ENCODE measurements at regions not wholly inside any gene's neighbourhood (a gene's known extent, or its start where the extent isn't known, plus 50 kb on each side); places are given as distances from the start of the nearest gene placed in this dataset.
"Not testable (repeated sequence)": the region's sequence is repeated elsewhere in the genome, so short reads cannot be mapped to it uniquely, and the experiment has no call there.

DNA sequence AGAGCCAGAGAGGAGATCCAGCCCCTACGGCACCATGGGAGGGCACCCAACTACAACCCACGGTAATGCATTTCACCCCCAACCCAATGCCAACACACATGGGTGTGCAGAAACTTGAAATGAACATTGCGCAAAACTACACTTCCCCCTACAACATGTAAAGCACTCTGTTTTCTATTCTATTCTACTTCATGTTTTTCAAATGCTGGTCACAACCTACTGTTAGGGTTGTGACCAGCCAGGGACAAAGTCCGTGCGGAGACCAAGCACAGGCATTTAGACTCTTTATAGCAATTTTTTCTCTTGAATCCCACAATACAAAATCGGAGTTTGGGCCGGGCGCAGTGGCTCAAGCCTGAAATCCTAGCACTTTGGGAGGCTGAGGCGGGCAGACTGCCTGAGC is 90.6 kb downstream of the MRPL14 start:
- no peak for DNase-seq (ENCODE audit: low read depth)

DNA sequence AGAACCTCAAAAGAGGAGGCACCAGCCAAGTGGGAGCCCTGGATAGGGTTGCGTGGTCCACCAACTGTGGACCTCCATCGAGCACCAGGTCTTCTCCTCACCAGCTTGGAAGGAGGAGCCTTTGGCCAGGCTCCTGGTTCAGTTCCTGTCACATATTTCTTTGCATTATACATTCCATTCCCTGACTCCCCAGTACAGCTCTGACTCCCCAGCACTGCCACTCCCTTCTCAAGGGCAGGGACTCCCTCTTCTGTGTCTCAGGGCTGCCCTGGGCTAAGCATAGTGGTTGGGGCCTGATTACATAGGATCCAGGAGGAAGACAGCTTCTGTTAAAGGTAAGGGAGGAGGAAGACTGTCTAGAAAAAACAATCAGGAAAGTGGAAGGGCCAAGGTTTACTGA is 91.1 kb downstream of the MRPL14 start:
- no peak for DNase-seq (ENCODE audit: low read depth)

GRCh38 chr6:44035621-44036020 is 91.6 kb downstream of the MRPL14 start:
- no peak for DNase-seq (ENCODE audit: low read depth)

DNA sequence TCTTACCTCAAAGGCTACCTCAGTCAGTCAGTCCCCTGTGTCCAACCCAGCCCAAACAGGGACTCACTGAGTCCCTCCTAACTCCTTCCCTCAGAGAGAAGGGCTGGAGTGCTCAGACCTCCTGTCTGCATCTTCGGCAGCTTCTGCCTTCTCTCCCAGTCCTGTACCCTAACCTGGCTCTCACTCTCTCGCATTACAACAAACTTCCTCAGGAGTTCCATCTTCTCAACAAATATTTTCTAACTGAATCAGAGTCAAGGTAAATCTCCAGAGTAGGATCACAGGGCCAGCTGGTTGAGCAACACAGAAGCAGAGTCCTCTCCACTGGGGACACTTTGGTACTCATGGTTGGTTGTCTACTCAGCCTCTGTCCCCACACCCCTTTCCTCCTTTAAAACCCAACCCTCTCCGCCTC is 92.3 kb downstream of the MRPL14 start:
- no peak for DNase-seq (ENCODE audit: low read depth)

DNA sequence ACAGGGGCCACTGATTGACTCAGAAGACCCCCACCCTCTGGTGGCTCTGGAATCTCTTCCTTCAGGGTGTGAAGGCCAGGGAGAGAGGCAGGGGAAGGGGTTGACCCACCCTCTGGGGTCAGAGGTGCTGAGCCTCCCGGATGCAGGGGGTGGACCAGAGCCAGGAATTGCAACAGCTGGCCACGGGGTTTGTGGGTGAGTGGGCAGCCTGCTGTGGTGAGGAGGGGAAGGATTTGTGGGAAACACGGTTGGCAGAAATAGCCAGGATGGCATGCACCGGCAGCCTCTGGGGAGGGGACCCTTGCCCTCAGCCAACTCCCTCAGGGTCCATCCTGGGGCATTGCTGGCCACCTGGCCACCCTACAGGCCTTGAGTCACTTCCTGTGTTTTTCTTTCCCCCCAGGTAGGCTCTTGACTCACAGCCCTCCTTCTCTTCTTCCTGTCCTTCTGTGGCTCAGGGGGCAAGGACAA is 92.8 kb downstream of the MRPL14 start:
- DNase-seq (ENCODE audit: low read depth), result no peak

DNA sequence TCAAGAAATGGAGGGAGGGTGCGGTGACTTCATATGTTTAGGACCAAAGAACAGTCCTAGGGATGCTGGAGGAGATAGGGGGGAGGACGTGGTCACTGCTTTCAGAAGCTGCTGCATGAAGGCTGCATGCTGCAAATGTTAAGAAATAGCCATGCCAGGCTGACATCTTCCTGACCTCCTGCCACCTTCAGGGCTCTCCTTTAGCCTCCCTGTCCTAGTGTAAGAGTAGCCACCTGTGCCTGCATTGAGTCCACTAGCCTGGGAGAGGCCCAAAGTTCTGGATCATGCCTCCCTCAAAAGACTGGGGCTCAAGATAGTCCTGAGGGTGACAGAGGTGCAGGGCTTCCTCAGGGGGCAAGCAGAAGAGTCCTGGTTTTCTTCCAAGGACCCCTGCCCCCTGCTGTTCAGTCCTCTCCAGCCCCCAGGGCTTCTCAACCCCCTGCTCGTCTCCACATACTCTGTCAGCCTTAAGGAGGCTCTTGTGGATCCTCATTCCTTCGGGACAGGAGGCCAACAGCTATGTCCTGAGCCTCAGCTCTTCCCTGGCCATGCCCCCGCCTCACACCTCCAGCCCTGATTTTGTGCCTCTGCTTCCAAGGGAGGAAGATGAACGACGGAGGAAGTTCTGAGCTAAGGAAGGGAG is 96.3 kb downstream of the MRPL14 start:
- no peak for DNase-seq (ENCODE audit: low read depth)

DNA sequence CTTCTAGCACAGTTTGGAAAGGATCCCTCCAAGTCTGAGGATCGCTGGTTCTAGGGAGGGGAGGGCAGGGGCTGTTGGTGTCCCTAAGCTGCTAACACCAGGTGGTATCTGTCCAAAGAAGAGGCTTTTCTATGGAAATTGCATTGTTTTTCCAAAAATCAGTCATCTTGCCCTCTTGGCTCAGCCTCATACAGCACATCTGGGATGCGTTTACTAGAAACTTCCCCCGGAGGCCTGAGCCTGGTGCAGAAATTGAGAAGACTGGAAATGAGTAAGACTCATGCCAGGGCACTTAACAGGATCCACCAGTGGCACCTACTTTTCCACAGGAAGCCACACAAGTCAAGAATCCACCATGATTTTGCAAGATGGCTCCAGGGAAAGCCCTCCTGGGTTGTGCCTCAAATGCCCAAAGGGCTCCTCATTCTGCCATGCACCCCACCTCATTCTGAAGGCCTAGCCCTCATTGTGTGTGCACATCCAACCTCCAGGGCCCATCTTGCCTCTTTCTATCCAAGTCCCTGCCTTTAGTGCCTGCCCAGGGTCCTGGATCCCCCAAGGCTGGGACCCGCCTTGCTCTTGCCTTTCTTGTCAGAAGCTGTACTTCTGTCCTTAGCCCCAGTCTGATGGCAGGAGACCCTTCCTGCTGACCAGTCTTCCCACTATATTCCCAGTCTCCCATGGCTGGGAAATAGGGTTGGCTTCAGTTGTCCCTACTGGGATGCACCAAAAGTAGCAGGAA is 97.6 kb downstream of the MRPL14 start:
- DNase-seq (ENCODE audit: low read depth), result no peak

- DNase-seq (ENCODE audit: low read depth), result no peak
Observed at GRCh38 chr6:44028789-44029310, 98.4 kb downstream of the MRPL14 start.

DNA sequence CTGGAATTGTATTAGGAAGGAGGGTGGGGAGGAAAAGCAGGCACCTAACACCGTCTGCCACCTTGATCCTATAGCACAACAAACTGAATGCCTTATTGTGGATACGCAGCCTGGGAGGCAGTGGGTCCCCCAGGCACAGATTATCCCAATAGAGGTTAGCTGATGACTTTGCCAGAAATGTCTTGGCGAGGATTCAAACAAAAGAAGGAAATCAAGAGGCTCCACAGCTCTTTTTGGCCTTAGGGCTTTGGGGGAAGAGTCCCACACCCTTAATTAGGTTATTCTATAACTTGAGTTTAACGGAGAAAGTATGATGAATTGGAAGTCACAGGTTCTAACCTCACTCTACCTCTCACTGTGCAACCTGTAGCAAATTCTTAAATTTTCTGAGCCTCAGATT is 102.0 kb downstream of the MRPL14 start:
- no peak for DNase-seq (ENCODE audit: low read depth)

- DNase-seq (ENCODE audit: low read depth), result no peak
Observed at GRCh38 chr6:44024574-44025219, 102.6 kb downstream of the MRPL14 start.

GRCh38 chr6:44023586-44024454 is 103.4 kb downstream of the MRPL14 start:
- DNase-seq (ENCODE audit: low read depth), result no peak

GRCh38 chr6:44022671-44023352 is 104.4 kb downstream of the MRPL14 start:
- no peak for DNase-seq (ENCODE audit: low read depth)

GRCh38 chr6:44022296-44022661 is 105.0 kb downstream of the MRPL14 start:
- DNase-seq (ENCODE audit: low read depth), result no peak

DNA sequence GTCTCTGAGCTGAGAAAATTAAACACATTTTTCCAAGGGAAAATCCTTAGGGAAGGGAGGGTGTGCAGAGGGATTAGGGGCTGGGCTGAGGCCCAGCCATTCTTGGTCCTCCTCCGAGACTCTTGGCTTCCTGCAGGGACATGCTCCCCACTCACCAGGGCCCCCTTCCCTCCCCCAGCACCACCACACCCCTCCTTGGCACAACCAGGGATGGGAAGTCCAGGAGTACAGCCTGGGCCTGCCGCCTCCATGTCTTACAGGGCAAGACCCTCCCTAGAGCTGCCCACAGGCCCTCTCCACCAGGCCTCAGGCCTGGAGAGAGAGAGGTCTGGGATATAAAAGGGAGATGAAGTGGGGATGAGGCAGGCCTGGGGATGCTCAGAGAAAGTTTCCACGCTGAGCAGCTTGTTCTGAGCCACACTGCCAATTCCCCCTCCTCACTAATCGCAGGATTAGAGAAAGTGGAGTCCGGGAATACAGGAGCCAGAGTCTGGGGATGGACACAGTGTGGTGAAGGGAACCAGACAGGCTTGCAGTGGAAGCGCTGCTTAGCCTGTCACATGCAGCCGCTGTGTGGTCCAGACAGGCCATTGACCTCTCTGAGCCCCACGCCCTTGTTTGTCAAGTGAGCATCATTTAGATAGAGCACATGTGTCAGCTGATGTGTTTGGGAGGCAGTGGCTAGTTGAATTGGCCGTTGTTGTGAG is 105.5 kb downstream of the MRPL14 start:
- no peak for DNase-seq (ENCODE audit: low read depth)

GRCh38 chr6:44020664-44021425 is 106.4 kb downstream of the MRPL14 start:
- no peak for DNase-seq (ENCODE audit: low read depth)

GRCh38 chr6:44020148-44020547 is 107.1 kb downstream of the MRPL14 start:
- no peak for DNase-seq (ENCODE audit: low read depth)

DNA sequence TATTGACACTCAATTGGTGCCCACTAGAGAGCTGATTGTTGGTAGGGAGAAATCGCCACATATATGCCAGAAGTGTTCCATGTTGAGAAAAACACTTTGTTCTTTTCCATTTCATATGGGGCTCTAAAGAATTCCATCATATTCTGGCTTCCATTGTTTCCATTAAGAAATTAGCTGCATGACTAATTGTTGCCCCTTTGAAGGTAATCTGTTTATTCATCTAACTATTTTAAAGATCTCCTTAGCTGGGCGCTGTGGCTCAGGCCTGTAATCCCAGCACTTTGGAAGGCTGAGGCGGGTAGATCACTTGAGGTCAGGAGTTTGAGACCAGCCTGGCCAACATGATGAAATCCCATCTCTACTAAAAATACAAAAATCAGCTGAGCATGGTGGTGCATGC is 109.9 kb downstream of the MRPL14 start:
- not testable (repeated sequence) for DNase-seq (ENCODE audit: low read depth)

DNA sequence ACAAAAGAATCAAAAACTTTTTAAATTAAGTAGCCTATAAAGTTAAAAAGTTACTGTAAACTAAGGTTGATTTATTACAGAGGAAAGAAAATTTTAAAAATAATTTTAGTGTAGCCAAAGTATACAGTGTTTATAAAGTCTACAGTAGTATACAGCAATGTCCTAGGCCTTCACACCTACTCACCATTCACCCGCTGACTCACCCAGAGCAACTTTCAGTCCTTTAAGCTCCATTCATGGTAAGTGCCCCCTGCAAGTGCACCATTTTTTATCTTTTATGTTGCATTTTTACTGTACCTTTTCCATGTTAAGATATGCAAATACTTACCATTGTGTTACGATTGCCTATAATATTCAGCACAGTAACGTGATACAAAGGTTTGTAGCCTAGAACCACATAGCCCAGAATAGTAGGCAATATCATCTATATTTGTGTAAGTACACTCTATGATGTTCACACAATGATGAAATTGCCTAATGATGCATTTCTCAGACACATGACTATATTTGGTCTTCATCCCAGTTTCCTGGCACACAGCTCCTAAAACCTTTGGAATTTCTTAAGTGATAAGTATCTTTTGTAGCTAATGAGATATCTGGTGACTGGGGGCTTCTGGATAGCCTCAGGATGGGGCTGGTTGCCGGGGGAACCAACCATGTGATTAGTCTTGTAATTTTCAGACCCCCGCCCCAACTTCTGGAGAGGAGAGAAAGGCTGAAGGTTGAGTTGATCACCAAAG is 111.0 kb downstream of the MRPL14 start:
- no peak for DNase-seq (ENCODE audit: low read depth)

- peak; percentile 98 for DNase-seq (ENCODE audit: low read depth)
Observed at GRCh38 chr6:44012078-44012493, 115.2 kb downstream of the MRPL14 start.

Data from GM04503 (cell line).